Activated CD4-positive, alpha-beta T cell treated with anti-CD3 and anti-CD28 coated beads for 1 hour (primary cell): ENCODE measurements at regions not wholly inside any gene's neighbourhood (a gene's known extent, or its start where the extent isn't known, plus 50 kb on each side); places are given as distances from the start of the nearest gene placed in this dataset.
"Not testable (repeated sequence)": the region's sequence is repeated elsewhere in the genome, so short reads cannot be mapped to it uniquely, and the experiment has no call there.

ENCODE experiments used
- DNase-seq: peaks from one replicate; pipeline ENCODE4 v3.0.0-alpha.2; 2020

GRCh38 chr11:3437441-3437840 is 58.5 kb upstream of the ZNF195 start:
- DNase-seq = not testable (repeated sequence)

- DNase-seq = no peak
These were observed 56.0 kb upstream of the ZNF195 start for GRCh38 chr11:3434976-3435375.

DNA sequence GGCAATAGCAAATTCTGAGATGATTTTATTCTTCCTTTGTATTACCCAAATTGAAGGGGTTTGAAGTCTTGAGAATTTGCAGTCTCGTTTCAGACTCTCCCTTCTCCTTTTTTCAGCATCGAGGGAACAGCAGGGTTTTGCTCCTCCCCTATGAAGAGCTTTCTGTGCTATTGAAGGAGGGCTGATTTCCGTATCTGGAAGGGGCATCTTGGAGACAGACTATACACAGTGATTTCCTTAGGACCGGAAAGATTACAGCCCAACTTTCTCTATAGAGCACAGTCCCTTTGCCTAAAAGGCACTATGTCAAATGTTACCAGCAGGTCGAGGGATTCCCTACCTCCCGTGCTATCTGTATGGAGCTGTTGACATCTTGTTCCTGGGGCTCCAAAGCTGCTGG is 50.2 kb upstream of the ZNF195 start:
- not testable (repeated sequence) for DNase-seq
